OCI-LY1 (cell line): ENCODE measurements at regions not wholly inside any gene's neighbourhood (a gene's known extent, or its start where the extent isn't known, plus 50 kb on each side); places are given as distances from the start of the nearest gene placed in this dataset.

Experiments
- H2AFZ ChIP-seq: fragments of 200-600 bp; sonication (generic), shearing (Covaris generic); 2 replicates; pipeline ENCODE4 v1.6.0; 2014; ENCODE audit warnings: antibody characterized with exemption, mild to moderate bottlenecking, low read length
- H3F3A ChIP-seq: fragments of 200-600 bp; sonication (generic), shearing (Covaris generic); 2 replicates; pipeline ENCODE4 v1.6.0; 2014; ENCODE audit warnings: mild to moderate bottlenecking, antibody characterized with exemption, low read length, moderate library complexity; ENCODE audit not compliant: insufficient read depth
- H3K27ac ChIP-seq: fragments of 200-600 bp; sonication (generic); 2 replicates; pipeline ENCODE4 v1.5.1; 2014; ENCODE audit warnings: low read length, mixed run types, mild to moderate bottlenecking, low read depth; ENCODE audit not compliant: poor library complexity, severe bottlenecking
- H3K27me3 ChIP-seq: fragments of 200-600 bp; sonication (generic); 2 replicates; pipeline ENCODE4 v1.6.0; 2014; ENCODE audit warnings: antibody characterized with exemption, mild to moderate bottlenecking, low read length, moderate library complexity; ENCODE audit not compliant: insufficient read depth
- H3K36me3 ChIP-seq: fragments of 200-600 bp; sonication (generic); 2 replicates; pipeline ENCODE4 v1.6.1; 2014; ENCODE audit warnings: mild to moderate bottlenecking, antibody characterized with exemption, low read length, moderate library complexity, mixed read lengths; ENCODE audit not compliant: insufficient read depth
- H3K4me1 ChIP-seq: fragments of 200-600 bp; sonication (generic); 2 replicates; pipeline ENCODE4 v1.5.1; 2014; ENCODE audit warnings: mild to moderate bottlenecking, low read length, moderate library complexity; ENCODE audit not compliant: insufficient read depth, severe bottlenecking
- H3K4me2 ChIP-seq: fragments of 200-600 bp; sonication (generic), shearing (Covaris generic); 2 replicates; pipeline ENCODE4 v1.6.1; 2014; ENCODE audit warnings: low read length
- H3K4me3 ChIP-seq: fragments of 200-600 bp; sonication (generic); 2 replicates; pipeline ENCODE4 v1.5.1; 2014; ENCODE audit warnings: low read length, low read depth, mild to moderate bottlenecking, mixed read lengths; ENCODE audit not compliant: poor library complexity, severe bottlenecking
- H3K79me2 ChIP-seq: fragments of 200-600 bp; shearing (Covaris generic); 2 replicates; pipeline ENCODE4 v1.6.1; 2016; ENCODE audit warnings: mixed run types, low read length, mixed read lengths; ENCODE audit not compliant: insufficient read depth
- H3K9ac ChIP-seq: fragments of 200-600 bp; sonication (generic), shearing (Covaris generic); 2 replicates; pipeline ENCODE4 v1.6.1; 2014; ENCODE audit warnings: mild to moderate bottlenecking, low read length, mixed read lengths
- H3K9me2 ChIP-seq: fragments of 200-600 bp; sonication (generic), shearing (Covaris generic); 2 replicates; pipeline ENCODE4 v1.6.1; 2014; ENCODE audit warnings: low read depth, mild to moderate bottlenecking, low read length, mixed read lengths
- H3K9me3 ChIP-seq: fragments of 200-600 bp; shearing (Covaris generic); 2 replicates; pipeline ENCODE4 v1.6.1; 2014; ENCODE audit warnings: low read length, mixed read lengths
- H4K20me1 ChIP-seq: fragments of 200-600 bp; sonication (generic), shearing (Covaris generic); 2 replicates; pipeline ENCODE4 v1.6.0; 2016; ENCODE audit warnings: mild to moderate bottlenecking, low read length; ENCODE audit not compliant: insufficient read depth
- CTCF ChIP-seq: fragments of 200-600 bp; sonication (generic), shearing (Covaris generic); IDR thresholded peaks from 2 replicates; pipeline ENCODE4 v1.5.1; 2017; ENCODE audit warnings: mild to moderate bottlenecking, antibody characterized with exemption, low read length, moderate library complexity, mixed read lengths
- EZH2 ChIP-seq: fragments of 200-600 bp; sonication (generic), shearing (Covaris generic); IDR thresholded peaks from 2 replicates; pipeline ENCODE4 v1.8.0; 2017; ENCODE audit warnings: borderline replicate concordance, mixed run types, mild to moderate bottlenecking, antibody characterized with exemption, low read length, moderate library complexity, mixed read lengths

- H3F3A ChIP-seq: no peaks in the 10 kb centered on the region
- no peak overlapping the region for H3K27ac ChIP-seq
- H3K9me2 ChIP-seq: no peaks in the 10 kb centered on the region
- H3K27me3 ChIP-seq: no peaks in the 10 kb centered on the region
- TF ChIP-seq EZH2 (no peak), CTCF (no peak)
- H3K36me3 ChIP-seq: no peaks in the 10 kb centered on the region
- H3K9ac ChIP-seq: no peak overlapping the region
- no peak overlapping the region for H3K4me3 ChIP-seq
- no peaks in the 10 kb centered on the region for H3K79me2 ChIP-seq
- no peak overlapping the region for H3K4me2 ChIP-seq
- no peaks in the 10 kb centered on the region for H3K4me1 ChIP-seq
- H2AFZ ChIP-seq: no peak overlapping the region
- H3K9me3 ChIP-seq: no peaks in the 10 kb centered on the region
- H4K20me1 ChIP-seq: no peaks in the 10 kb centered on the region
These were observed 630.0 kb upstream of the TENM3 start for GRCh38 chr4:181613200-181613599.

- H3K79me2 ChIP-seq: no peaks in the 10 kb centered on the region
- no peak overlapping the region for H3K4me3 ChIP-seq
- no peak overlapping the region for H3K4me2 ChIP-seq
- H3F3A ChIP-seq: no peaks in the 10 kb centered on the region
- H2AFZ ChIP-seq: no peak overlapping the region
- no peaks in the 10 kb centered on the region for H4K20me1 ChIP-seq
- H3K36me3 ChIP-seq: no peaks in the 10 kb centered on the region
- H3K27me3 ChIP-seq: no peaks in the 10 kb centered on the region
- H3K9ac ChIP-seq: no peak overlapping the region
- no peaks in the 10 kb centered on the region for H3K9me2 ChIP-seq
- no peak for TF ChIP-seq EZH2
- TF ChIP-seq CTCF: no peak
- no peaks in the 10 kb centered on the region for H3K4me1 ChIP-seq
- no peak overlapping the region for H3K27ac ChIP-seq
- H3K9me3 ChIP-seq: no peaks in the 10 kb centered on the region
These were observed 625.1 kb upstream of the TENM3 start for GRCh38 chr4:181618038-181618618.

GRCh38 chr4:181618896-181619295, 624.3 kb upstream of the TENM3 start:
- Histone ChIP-seq H3K9ac (no peak overlapping the region), H3K4me3 (no peak overlapping the region), H4K20me1 (no peaks in the 10 kb centered on the region), H3K36me3 (no peaks in the 10 kb centered on the region), H3K4me1 (no peaks in the 10 kb centered on the region), H3K4me2 (no peak overlapping the region), H3K9me2 (no peaks in the 10 kb centered on the region), H3K27me3 (no peaks in the 10 kb centered on the region), H3F3A (no peaks in the 10 kb centered on the region), H2AFZ (no peak overlapping the region), H3K9me3 (no peaks in the 10 kb centered on the region), H3K79me2 (no peaks in the 10 kb centered on the region), H3K27ac (no peak overlapping the region)
- TF ChIP-seq CTCF (no peak), EZH2 (no peak)
